ENCODE measurements at regions not wholly inside any gene's neighbourhood (a gene's known extent, or its start where the extent isn't known, plus 50 kb on each side); places are given as distances from the start of the nearest gene placed in this dataset.

- TF ChIP-seq CTCF (IDR thresholded peaks at IDR 0.05) (no peak), POLR2A (IDR thresholded peaks at IDR 0.05) (no peak), POLR2AphosphoS5 (IDR thresholded peaks at IDR 0.05; ENCODE audit: insufficient read depth in 1 of 2, low read depth in 1 of 2) (no peak)
Observed at GRCh38 chr9:12066455-12067035, 626.6 kb upstream of the TYRP1 start.

Data from vagina (tissue), 2 donors.